ENCODE measurements at regions not wholly inside any gene's neighbourhood (a gene's known extent, or its start where the extent isn't known, plus 50 kb on each side); places are given as distances from the start of the nearest gene placed in this dataset.
A peak's percentile ranks its signal among the peaks of the same experiment; 100 is the strongest.

DNA sequence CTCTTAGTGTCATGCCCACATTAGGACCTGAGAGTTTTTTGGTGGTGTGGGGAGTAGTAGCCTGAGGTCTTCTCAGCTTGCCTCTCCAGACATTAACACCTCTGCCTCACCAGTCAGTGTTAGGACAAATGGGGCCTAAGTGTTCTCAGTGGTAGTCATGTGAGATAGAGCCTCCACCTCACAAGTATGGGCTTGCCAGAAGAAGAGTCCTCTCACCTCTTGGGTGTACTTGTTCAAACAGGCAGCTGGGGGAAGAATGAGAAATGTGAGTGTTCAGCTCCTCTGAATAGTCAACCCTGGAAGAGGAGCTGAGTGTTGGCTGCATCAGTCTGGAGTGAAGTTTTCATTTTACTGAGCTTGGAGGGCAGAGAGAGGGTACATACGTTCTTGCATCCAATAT lies 464.6 kb downstream of the POM121L12 start:
- no peak overlapping the region for H3K27ac Mint-ChIP-seq
- no peak overlapping the region for H3K27ac ChIP-seq (ENCODE audit: low read depth, low read length)
- H3K9me3 ChIP-seq (ENCODE audit: control insufficient read depth in 1 of 2, low read length in 2 of 2) = no peaks in the 10 kb centered on the region
- H3K27me3 Mint-ChIP-seq = no peaks in the 10 kb centered on the region
- peak overlapping the region in 1 of 8 donors; percentile 55 for H3K4me3 Mint-ChIP-seq
- no peak overlapping the region for H3K4me3 ChIP-seq (ENCODE audit: low read length in 2 of 2)
- POLR2A ChIA-PET (ENCODE audit: partially characterized antibody) = no interaction called here
- no peaks in the 10 kb centered on the region for H3K27me3 ChIP-seq (ENCODE audit: insufficient read depth, low read length)
- CTCF ChIA-PET (ENCODE audit: partially characterized antibody) = no interaction called here
- H3K9me3 Mint-ChIP-seq = peaks cover 4 to 26% (median 13%) of the 10 kb centered on the region in 8 donors
- no peaks in the 10 kb centered on the region for H3K36me3 Mint-ChIP-seq
- no peaks in the 10 kb centered on the region for H3K4me1 ChIP-seq (ENCODE audit: insufficient read depth, low read length)
- intact Hi-C loops (cut with micrococcal nuclease) = no loop called here
- no peak for DNase-seq
- H3K4me1 Mint-ChIP-seq = no peaks in the 10 kb centered on the region
- no peaks in the 10 kb centered on the region for H3K36me3 ChIP-seq (ENCODE audit: insufficient read depth, low read length)

DNA sequence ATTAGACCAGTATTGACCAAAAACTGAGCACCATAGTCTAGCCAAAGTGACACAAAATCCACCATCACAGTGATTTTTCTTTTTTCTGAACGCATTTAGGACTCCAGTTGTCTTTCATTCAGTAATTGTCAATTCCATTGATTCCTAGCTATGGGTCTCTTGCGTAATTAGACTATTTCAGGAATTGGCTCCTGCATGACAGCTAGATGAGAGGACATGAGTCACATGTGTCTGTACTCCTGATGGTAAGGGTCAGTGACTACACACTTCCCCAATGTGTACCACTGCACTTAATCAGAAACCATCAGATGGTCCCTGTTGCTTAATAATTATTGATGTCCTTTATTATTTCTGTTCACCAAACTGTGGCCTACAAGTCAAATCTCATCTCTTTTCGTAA lies 469.5 kb downstream of the POM121L12 start:
- no peak overlapping the region for H3K27ac ChIP-seq (ENCODE audit: low read depth, low read length)
- H3K9me3 Mint-ChIP-seq = peaks cover 0 to 19% (median 7%) of the 10 kb centered on the region in 8 donors
- H3K4me1 ChIP-seq (ENCODE audit: insufficient read depth, low read length) = no peaks in the 10 kb centered on the region
- intact Hi-C loops (cut with micrococcal nuclease) = no loop called here
- DNase-seq = no peak
- ChIA-PET CTCF (ENCODE audit: partially characterized antibody) (no interaction called here), POLR2A (ENCODE audit: partially characterized antibody) (no interaction called here)
- no peaks in the 10 kb centered on the region for H3K27me3 ChIP-seq (ENCODE audit: insufficient read depth, low read length)
- H3K4me1 Mint-ChIP-seq = no peaks in the 10 kb centered on the region
- H3K4me3 Mint-ChIP-seq = no peak overlapping the region
- no peaks in the 10 kb centered on the region for H3K9me3 ChIP-seq (ENCODE audit: control insufficient read depth in 1 of 2, low read length in 2 of 2)
- H3K27ac Mint-ChIP-seq = no peak overlapping the region
- no peaks in the 10 kb centered on the region for H3K36me3 Mint-ChIP-seq
- no peak overlapping the region for H3K4me3 ChIP-seq (ENCODE audit: low read length in 2 of 2)
- no peaks in the 10 kb centered on the region for H3K27me3 Mint-ChIP-seq
- H3K36me3 ChIP-seq (ENCODE audit: insufficient read depth, low read length) = no peaks in the 10 kb centered on the region

- intact Hi-C loops (cut with micrococcal nuclease) = no loop called here
- peaks cover 0 to 35% (median 15%) of the 10 kb centered on the region in 8 donors for H3K9me3 Mint-ChIP-seq
Measured at GRCh38 chr7:53518319-53518718, 482.9 kb downstream of the POM121L12 start.

DNA sequence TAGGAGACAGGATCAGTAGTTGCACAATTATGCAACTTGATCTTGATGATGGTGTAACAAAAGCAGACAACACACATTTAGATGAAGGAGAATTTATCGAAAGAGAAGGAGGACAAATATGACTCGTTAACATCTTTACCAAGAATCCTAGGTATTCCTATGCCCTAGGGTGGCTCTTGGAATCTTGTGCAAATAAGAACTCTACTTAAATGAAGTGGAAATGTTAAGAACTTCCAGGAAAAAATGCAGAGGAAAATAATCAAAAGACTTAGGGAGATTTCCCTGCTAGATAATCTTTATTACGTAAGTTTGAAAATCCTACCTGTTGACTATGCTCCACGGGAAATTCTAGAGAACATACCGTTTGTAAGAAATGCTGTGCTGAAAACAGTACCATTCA lies 485.4 kb downstream of the POM121L12 start:
- Mint-ChIP-seq H3K36me3 (no peaks in the 10 kb centered on the region), H3K4me3 (no peak overlapping the region), H3K4me1 (no peaks in the 10 kb centered on the region), H3K27ac (no peak overlapping the region), H3K27me3 (no peaks in the 10 kb centered on the region), H3K9me3 (peaks cover 0 to 29% (median 10%) of the 10 kb centered on the region in 8 donors)
- Histone ChIP-seq H3K27me3 (ENCODE audit: insufficient read depth, low read length) (no peaks in the 10 kb centered on the region), H3K27ac (ENCODE audit: low read depth, low read length) (no peak overlapping the region), H3K4me3 (ENCODE audit: low read length in 2 of 2) (no peak overlapping the region), H3K36me3 (ENCODE audit: insufficient read depth, low read length) (no peaks in the 10 kb centered on the region), H3K4me1 (ENCODE audit: insufficient read depth, low read length) (no peaks in the 10 kb centered on the region), H3K9me3 (ENCODE audit: control insufficient read depth in 1 of 2, low read length in 2 of 2) (peaks cover 0 to 4% of the 10 kb centered on the region in 2 donors)
- DNase-seq = no peak
- intact Hi-C loops (cut with micrococcal nuclease) = no loop called here
- CTCF ChIA-PET (ENCODE audit: partially characterized antibody) = no interaction called here
- POLR2A ChIA-PET (ENCODE audit: partially characterized antibody) = no interaction called here

More at GRCh38 chr7:53518319-53518718, 482.9 kb downstream of the POM121L12 start:
- no peaks in the 10 kb centered on the region for H3K27me3 ChIP-seq (ENCODE audit: insufficient read depth, low read length)
- no peaks in the 10 kb centered on the region for H3K4me1 ChIP-seq (ENCODE audit: insufficient read depth, low read length)
- H3K4me3 Mint-ChIP-seq = no peak overlapping the region
- peaks cover 0 to 6% of the 10 kb centered on the region in 2 donors for H3K9me3 ChIP-seq (ENCODE audit: control insufficient read depth in 1 of 2, low read length in 2 of 2)
- ChIA-PET CTCF (ENCODE audit: partially characterized antibody) (no interaction called here), POLR2A (ENCODE audit: partially characterized antibody) (interaction anchor here (0.6 kb wide), 1 partner anchor 908 kb away, joined by 3 read pairs; no protein-coding TSS in a partner anchor)
- no peaks in the 10 kb centered on the region for H3K36me3 Mint-ChIP-seq
- H3K27ac ChIP-seq (ENCODE audit: low read depth, low read length) = no peak overlapping the region
- H3K36me3 ChIP-seq (ENCODE audit: insufficient read depth, low read length) = no peaks in the 10 kb centered on the region
- H3K4me3 ChIP-seq (ENCODE audit: low read length in 2 of 2) = no peak overlapping the region
- no peak for DNase-seq
- no peaks in the 10 kb centered on the region for H3K27me3 Mint-ChIP-seq
- H3K27ac Mint-ChIP-seq = no peak overlapping the region
- H3K4me1 Mint-ChIP-seq = no peaks in the 10 kb centered on the region

DNA sequence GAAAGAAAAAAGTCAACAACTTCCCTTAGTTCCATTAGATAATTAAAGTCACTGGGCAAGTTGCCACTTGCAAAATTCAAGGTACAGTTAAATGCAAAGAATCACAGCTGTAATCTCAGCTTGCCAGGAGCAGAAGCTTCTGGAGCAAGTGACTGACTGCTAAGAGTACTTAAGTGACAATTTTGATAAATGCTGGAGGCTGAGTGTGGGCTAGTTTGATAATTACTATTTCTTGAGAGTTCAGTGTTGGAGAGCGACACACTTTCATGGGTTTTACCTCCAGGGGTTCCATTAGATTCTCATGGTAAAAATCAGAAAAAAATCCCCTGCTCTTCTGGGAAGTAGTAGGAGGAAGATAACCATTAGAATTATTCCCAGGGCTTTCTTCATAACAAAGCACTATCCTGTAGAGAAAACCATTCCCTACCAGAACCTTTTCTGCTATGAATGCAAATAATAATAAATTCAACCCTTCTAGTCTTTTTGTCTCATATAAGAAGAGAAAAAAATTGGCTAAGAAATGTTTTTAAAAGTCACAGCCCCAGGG lies 486.3 kb downstream of the POM121L12 start:
- Histone ChIP-seq H3K9me3 (ENCODE audit: control insufficient read depth in 1 of 2, low read length in 2 of 2) (peaks cover 0 to 4% of the 10 kb centered on the region in 2 donors), H3K27ac (ENCODE audit: low read depth, low read length) (no peak overlapping the region), H3K4me3 (ENCODE audit: low read length in 2 of 2) (no peak overlapping the region), H3K4me1 (ENCODE audit: insufficient read depth, low read length) (no peaks in the 10 kb centered on the region), H3K36me3 (ENCODE audit: insufficient read depth, low read length) (no peaks in the 10 kb centered on the region), H3K27me3 (ENCODE audit: insufficient read depth, low read length) (no peaks in the 10 kb centered on the region)
- no peak for DNase-seq
- intact Hi-C loops (cut with micrococcal nuclease) = no loop called here
- Mint-ChIP-seq H3K4me1 (no peaks in the 10 kb centered on the region), H3K36me3 (no peaks in the 10 kb centered on the region), H3K27me3 (no peaks in the 10 kb centered on the region), H3K4me3 (no peak overlapping the region), H3K9me3 (peaks cover 0 to 36% (median 9%) of the 10 kb centered on the region in 8 donors), H3K27ac (no peak overlapping the region)
- ChIA-PET CTCF (ENCODE audit: partially characterized antibody) (no interaction called here), POLR2A (ENCODE audit: partially characterized antibody) (no interaction called here)

DNA sequence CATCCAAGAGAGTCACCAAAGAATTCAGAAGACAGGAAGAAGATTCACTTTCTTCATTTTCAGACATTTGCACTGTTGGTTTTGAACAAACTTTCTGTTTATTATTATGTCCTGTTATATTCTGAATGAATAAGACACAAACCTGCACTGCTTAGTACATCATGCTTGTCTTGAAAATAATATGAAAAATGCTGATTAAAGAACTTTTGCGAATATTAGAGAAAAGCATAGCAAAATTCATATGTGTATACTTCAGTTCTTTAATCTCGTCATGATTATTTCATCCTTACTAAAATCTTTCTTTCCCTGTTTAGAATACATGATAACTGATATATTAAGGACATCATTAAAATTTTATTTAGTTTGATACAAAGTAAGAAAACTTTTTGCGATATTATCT lies 504.1 kb downstream of the POM121L12 start:
- H3K9me3 Mint-ChIP-seq = peaks cover 8 to 40% (median 19%) of the 10 kb centered on the region in 8 donors
- Histone ChIP-seq H3K4me1 (ENCODE audit: insufficient read depth, low read length) (no peaks in the 10 kb centered on the region), H3K36me3 (ENCODE audit: insufficient read depth, low read length) (no peaks in the 10 kb centered on the region), H3K4me3 (ENCODE audit: low read length in 2 of 2) (no peak overlapping the region), H3K27ac (ENCODE audit: low read depth, low read length) (no peak overlapping the region), H3K9me3 (ENCODE audit: control insufficient read depth in 1 of 2, low read length in 2 of 2) (no peaks in the 10 kb centered on the region), H3K27me3 (ENCODE audit: insufficient read depth, low read length) (no peaks in the 10 kb centered on the region)
- no peaks in the 10 kb centered on the region for H3K27me3 Mint-ChIP-seq
- H3K36me3 Mint-ChIP-seq = no peaks in the 10 kb centered on the region
- ChIA-PET CTCF (ENCODE audit: partially characterized antibody) (no interaction called here), POLR2A (ENCODE audit: partially characterized antibody) (no interaction called here)
- no peak overlapping the region for H3K4me3 Mint-ChIP-seq
- no peak for DNase-seq
- no peaks in the 10 kb centered on the region for H3K4me1 Mint-ChIP-seq
- intact Hi-C loops (cut with micrococcal nuclease) = no loop called here
- H3K27ac Mint-ChIP-seq = no peak overlapping the region

DNA sequence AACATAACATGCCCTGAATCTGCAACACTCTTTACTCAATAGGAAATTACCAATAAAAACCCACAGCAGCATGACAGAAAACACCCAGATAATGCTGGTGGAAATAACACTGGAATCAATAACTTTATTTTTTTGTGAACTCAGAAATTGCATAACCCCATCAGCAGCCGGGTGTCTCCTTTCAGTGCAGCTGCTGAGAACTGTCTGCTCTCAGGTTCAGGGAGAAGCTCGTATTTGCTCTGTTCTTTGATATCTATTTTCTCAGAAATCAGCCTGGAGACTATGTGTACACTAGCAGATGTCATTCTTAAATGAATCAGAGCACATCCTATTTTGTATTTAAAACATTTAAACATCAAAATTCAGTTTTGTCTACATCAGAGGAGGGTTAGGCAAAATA lies 506.0 kb downstream of the POM121L12 start:
- no peak for DNase-seq
- H3K4me1 Mint-ChIP-seq = no peaks in the 10 kb centered on the region
- no peaks in the 10 kb centered on the region for H3K4me1 ChIP-seq (ENCODE audit: insufficient read depth, low read length)
- no peak overlapping the region for H3K27ac Mint-ChIP-seq
- intact Hi-C loops (cut with micrococcal nuclease) = no loop called here
- H3K27ac ChIP-seq (ENCODE audit: low read depth, low read length) = no peak overlapping the region
- H3K36me3 ChIP-seq (ENCODE audit: insufficient read depth, low read length) = no peaks in the 10 kb centered on the region
- no peaks in the 10 kb centered on the region for H3K36me3 Mint-ChIP-seq
- H3K4me3 Mint-ChIP-seq = no peak overlapping the region
- no peaks in the 10 kb centered on the region for H3K9me3 ChIP-seq (ENCODE audit: control insufficient read depth in 1 of 2, low read length in 2 of 2)
- POLR2A ChIA-PET (ENCODE audit: partially characterized antibody) = no interaction called here
- H3K27me3 Mint-ChIP-seq = no peaks in the 10 kb centered on the region
- no peak overlapping the region for H3K4me3 ChIP-seq (ENCODE audit: low read length in 2 of 2)
- CTCF ChIA-PET (ENCODE audit: partially characterized antibody) = no interaction called here
- H3K27me3 ChIP-seq (ENCODE audit: insufficient read depth, low read length) = no peaks in the 10 kb centered on the region
- peaks cover 8 to 50% (median 18%) of the 10 kb centered on the region in 8 donors for H3K9me3 Mint-ChIP-seq

DNA sequence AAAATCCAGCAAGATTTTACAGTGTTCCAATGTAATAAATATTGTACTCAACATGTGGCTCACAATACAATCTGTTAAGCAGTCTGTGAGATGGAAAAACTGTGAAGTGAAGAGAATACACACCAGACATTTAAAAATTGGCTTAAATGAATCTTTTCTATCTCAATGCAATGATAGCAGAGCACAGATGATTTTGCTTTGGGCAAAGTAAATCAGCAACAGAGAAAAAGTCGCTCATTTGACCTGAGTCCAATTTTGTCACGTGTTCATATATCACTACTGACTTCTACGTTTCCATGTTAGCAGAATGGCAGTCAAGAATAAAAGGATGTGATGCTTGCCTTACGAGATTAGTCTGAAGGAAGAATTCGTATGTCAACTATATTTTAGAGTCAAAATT lies 506.7 kb downstream of the POM121L12 start:
- ChIA-PET POLR2A (ENCODE audit: partially characterized antibody) (no interaction called here), CTCF (ENCODE audit: partially characterized antibody) (no interaction called here)
- H3K4me3 ChIP-seq (ENCODE audit: low read length in 2 of 2) = no peak overlapping the region
- Mint-ChIP-seq H3K4me3 (no peak overlapping the region), H3K9me3 (peaks cover 8 to 53% (median 19%) of the 10 kb centered on the region in 8 donors), H3K27ac (peak overlapping the region in 1 of 7 donors; percentile 21), H3K36me3 (no peaks in the 10 kb centered on the region), H3K4me1 (no peaks in the 10 kb centered on the region), H3K27me3 (no peaks in the 10 kb centered on the region)
- intact Hi-C loops (cut with micrococcal nuclease) = no loop called here
- no peaks in the 10 kb centered on the region for H3K9me3 ChIP-seq (ENCODE audit: control insufficient read depth in 1 of 2, low read length in 2 of 2)
- H3K4me1 ChIP-seq (ENCODE audit: insufficient read depth, low read length) = no peaks in the 10 kb centered on the region
- DNase-seq = no peak
- H3K27me3 ChIP-seq (ENCODE audit: insufficient read depth, low read length) = no peaks in the 10 kb centered on the region
- no peaks in the 10 kb centered on the region for H3K36me3 ChIP-seq (ENCODE audit: insufficient read depth, low read length)
- no peak overlapping the region for H3K27ac ChIP-seq (ENCODE audit: low read depth, low read length)

Measured in CD4-positive, alpha-beta memory T cell (primary cell).